ENCODE measurements at regions not wholly inside any gene's neighbourhood (a gene's known extent, or its start where the extent isn't known, plus 50 kb on each side); places are given as distances from the start of the nearest gene placed in this dataset.

DNA sequence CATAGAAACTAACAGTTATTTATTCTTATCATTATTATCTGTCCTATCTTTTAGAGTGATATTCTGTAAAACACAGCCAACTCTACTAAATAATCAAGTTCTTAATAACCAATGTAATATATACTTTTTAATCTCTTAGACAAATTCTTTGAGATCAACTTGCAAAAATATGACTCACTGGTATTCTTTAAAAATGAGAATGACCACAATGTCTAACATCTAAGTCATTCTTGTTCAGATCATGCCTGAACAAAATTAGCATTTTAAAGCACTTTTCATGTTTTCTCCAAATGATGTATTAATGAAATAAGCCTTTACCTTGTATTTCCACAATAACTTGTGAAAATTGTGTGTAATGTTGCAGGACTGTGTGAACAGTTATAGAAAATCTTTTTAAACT, 356.9 kb upstream of the RGMB start:
- Histone ChIP-seq H3K9ac (ENCODE audit: low read depth, low read length) (no peak overlapping the region), H3K4me3 (ENCODE audit: low read length) (no peak overlapping the region), H3K4me1 (ENCODE audit: insufficient read depth, low read length) (peaks cover 3% of the 10 kb centered on the region; the same call in 1 of the 2 replicates), H3K27ac (ENCODE audit: low read length) (no peak overlapping the region), H3K36me3 (ENCODE audit: insufficient read depth, low read depth, low read length) (no peaks in the 10 kb centered on the region), H3K27me3 (ENCODE audit: insufficient read depth, low read length) (no peaks in the 10 kb centered on the region), H3K9me3 (ENCODE audit: insufficient read depth, low read depth, low read length) (no peaks in the 10 kb centered on the region)

DNA sequence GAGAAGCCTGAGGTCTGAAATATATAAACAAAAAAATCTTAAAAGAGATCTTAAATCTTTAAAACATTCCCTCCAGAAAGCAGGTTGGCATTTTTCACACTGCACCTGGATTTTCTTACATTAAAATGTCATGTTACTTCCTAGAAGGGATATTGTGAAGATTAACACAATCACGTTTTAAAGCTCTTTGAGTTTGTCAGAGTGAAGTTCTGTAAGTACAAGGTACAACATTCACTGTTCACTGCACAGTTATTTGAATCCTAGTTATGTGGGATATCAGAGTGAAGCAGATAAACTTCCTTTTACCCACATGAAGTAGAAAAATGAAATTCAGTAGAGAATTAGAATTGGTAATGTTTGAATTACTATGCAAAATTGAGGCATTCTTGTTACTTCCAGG, 353.6 kb upstream of the RGMB start:
- no peak overlapping the region for H3K27ac ChIP-seq (ENCODE audit: low read length)
- no peaks in the 10 kb centered on the region for H3K36me3 ChIP-seq (ENCODE audit: insufficient read depth, low read depth, low read length)
- no peaks in the 10 kb centered on the region for H3K9me3 ChIP-seq (ENCODE audit: insufficient read depth, low read depth, low read length)
- peaks cover 3% of the 10 kb centered on the region; the same call in 1 of the 2 replicates for H3K4me1 ChIP-seq (ENCODE audit: insufficient read depth, low read length)
- no peak overlapping the region for H3K9ac ChIP-seq (ENCODE audit: low read depth, low read length)
- no peaks in the 10 kb centered on the region for H3K27me3 ChIP-seq (ENCODE audit: insufficient read depth, low read length)
- no peak overlapping the region for H3K4me3 ChIP-seq (ENCODE audit: low read length)

DNA sequence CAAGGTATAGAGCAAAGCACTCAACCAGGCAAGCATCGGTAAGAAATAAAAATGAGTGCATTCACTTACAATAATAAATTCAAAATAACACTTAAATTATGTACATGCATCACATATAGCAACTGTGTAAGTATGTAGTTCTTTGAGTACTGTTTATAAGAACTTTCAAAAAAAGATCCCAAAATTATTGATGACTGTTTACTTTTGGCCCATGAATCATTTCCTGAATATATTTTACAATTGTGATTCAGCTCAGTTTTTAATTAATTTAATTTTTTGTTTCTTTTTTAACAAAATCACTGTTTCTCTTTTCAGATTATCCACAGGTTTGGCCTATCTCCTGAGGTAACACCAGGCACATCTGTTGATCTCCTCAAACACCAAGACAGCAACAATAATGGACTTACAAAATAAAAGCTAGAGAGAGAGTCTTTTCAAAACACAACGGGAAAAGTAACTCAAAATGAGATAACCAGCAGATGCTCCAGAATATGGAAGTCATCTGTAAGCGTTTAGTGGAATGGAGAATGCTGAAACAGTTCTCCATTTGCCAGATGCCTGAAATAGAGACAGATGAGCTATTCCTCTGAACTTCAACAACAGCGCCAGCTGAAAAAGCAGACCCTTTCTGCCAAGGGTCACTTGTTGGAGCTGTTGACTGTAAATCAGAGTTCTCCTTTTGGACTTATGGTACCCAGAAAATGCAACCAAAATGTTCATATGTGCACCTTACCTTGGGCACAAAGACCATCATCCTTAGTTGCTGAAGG, 348.6 kb upstream of the RGMB start:
- no peaks in the 10 kb centered on the region for H3K9me3 ChIP-seq (ENCODE audit: insufficient read depth, low read depth, low read length)
- no peak overlapping the region for H3K27ac ChIP-seq (ENCODE audit: low read length)
- no peaks in the 10 kb centered on the region for H3K27me3 ChIP-seq (ENCODE audit: insufficient read depth, low read length)
- H3K9ac ChIP-seq (ENCODE audit: low read depth, low read length), result no peak overlapping the region
- peaks cover 7% of the 10 kb centered on the region; the same call in 1 of the 2 replicates for H3K4me1 ChIP-seq (ENCODE audit: insufficient read depth, low read length)
- no peak overlapping the region for H3K4me3 ChIP-seq (ENCODE audit: low read length)
- no peaks in the 10 kb centered on the region for H3K36me3 ChIP-seq (ENCODE audit: insufficient read depth, low read depth, low read length)

DNA sequence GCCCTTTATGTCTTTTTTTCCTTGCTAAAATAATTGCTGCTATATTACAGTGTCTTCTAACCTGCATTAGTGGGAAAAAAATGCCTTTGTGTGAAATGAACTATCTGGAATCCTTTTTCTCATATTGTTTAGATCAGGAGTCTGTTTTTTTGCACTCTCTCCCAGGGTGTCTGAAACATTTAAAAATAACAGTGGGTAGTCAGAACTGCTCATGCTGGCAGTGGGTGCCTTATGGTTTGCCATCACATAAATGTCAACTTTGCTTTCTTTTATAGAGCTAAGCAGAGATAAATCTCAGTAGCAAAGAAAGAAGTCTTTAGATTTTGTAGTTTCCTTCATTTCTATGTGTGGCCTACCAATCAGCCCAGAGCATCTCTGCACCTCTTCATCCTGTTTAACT, 347.8 kb upstream of the RGMB start:
- no peaks in the 10 kb centered on the region for H3K9me3 ChIP-seq (ENCODE audit: insufficient read depth, low read depth, low read length)
- H3K27me3 ChIP-seq (ENCODE audit: insufficient read depth, low read length), result no peaks in the 10 kb centered on the region
- H3K4me3 ChIP-seq (ENCODE audit: low read length), result no peak overlapping the region
- H3K36me3 ChIP-seq (ENCODE audit: insufficient read depth, low read depth, low read length), result no peaks in the 10 kb centered on the region
- H3K27ac ChIP-seq (ENCODE audit: low read length), result no peak overlapping the region
- peaks cover 5% of the 10 kb centered on the region; the same call in 1 of the 2 replicates for H3K4me1 ChIP-seq (ENCODE audit: insufficient read depth, low read length)
- no peak overlapping the region for H3K9ac ChIP-seq (ENCODE audit: low read depth, low read length)

DNA sequence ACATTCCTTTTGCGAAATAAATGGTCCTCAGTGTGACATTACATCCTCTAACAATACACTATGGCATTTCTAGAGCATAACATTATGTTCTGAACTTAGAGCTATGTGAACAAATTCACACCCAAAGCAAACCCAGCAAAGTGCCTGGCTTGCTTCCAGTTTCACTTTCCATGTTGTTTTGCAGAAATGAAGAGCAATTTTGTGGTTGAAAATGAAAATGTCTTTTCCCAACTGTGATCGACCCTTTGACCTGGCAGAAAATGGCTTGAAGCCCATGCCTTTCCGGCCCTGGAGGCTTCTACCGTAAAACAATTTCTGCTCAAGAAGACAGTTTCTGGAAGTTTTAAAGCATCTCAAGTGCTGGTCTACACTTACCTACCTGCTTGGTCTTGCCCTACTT, 344.7 kb upstream of the RGMB start:
- Histone ChIP-seq H3K36me3 (ENCODE audit: insufficient read depth, low read depth, low read length) (no peaks in the 10 kb centered on the region), H3K27ac (ENCODE audit: low read length) (no peak overlapping the region)

DNA sequence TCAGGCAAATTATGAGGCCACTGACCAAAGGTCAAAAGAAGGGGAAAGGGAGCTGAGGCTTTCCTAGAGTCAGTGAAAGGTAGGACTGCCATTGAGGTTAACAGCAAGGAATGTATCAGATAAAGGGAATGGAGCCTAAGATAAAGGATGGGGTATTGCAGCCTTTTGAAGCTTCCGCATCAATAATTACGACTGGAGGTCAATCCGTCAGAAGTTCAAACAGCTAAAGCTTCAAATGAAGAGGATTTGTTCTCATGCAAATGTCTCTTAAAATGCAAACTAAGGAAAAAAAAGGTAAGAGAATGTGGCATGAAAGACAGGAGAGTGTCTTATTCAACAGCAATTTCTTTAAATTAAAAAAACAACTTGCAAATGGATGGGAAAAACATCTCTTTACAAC, 341.1 kb upstream of the RGMB start:
- Histone ChIP-seq H3K9me3 (ENCODE audit: insufficient read depth, low read depth, low read length) (peaks cover 15% of the 10 kb centered on the region; the same call in 1 of the 2 replicates), H3K36me3 (ENCODE audit: insufficient read depth, low read depth, low read length) (no peaks in the 10 kb centered on the region), H3K4me1 (ENCODE audit: insufficient read depth, low read length) (peaks cover 10% of the 10 kb centered on the region; the same call in 1 of the 2 replicates), H3K27ac (ENCODE audit: low read length) (no peak overlapping the region), H3K4me3 (ENCODE audit: low read length) (peak overlapping the region; percentile 15; the same call in 1 of the 2 replicates), H3K27me3 (ENCODE audit: insufficient read depth, low read length) (no peaks in the 10 kb centered on the region), H3K9ac (ENCODE audit: low read depth, low read length) (no peak overlapping the region)

More for the DNA sequence above, 344.7 kb upstream of the RGMB start:
- no peaks in the 10 kb centered on the region for H3K27me3 ChIP-seq (ENCODE audit: insufficient read depth, low read length)
- peaks cover 15% of the 10 kb centered on the region; the same call in 1 of the 2 replicates for H3K4me1 ChIP-seq (ENCODE audit: insufficient read depth, low read length)
- no peak overlapping the region for H3K9ac ChIP-seq (ENCODE audit: low read depth, low read length)
- H3K4me3 ChIP-seq (ENCODE audit: low read length), result no peak overlapping the region
- no peaks in the 10 kb centered on the region for H3K9me3 ChIP-seq (ENCODE audit: insufficient read depth, low read depth, low read length)

DNA sequence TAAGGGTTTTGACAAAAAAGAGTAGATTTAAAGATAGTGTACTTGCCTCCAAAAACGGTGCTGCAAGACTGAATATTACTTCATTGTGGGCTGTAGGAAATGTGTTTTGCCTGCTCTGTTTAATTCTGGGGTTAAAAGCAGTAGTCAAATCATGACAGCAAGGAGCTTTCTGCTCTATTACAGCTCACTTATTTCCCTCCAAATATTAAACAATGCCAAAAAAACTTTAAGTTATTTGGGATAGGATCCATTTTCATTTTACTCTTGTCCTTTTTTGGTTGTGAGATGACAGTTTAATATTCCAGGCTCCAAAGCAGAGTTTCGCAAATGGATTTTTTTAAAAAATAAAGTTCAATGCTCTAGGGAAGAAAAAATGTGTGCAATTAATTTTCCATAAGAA, 340.4 kb upstream of the RGMB start:
- H3K9ac ChIP-seq (ENCODE audit: low read depth, low read length), result no peak overlapping the region

DNA sequence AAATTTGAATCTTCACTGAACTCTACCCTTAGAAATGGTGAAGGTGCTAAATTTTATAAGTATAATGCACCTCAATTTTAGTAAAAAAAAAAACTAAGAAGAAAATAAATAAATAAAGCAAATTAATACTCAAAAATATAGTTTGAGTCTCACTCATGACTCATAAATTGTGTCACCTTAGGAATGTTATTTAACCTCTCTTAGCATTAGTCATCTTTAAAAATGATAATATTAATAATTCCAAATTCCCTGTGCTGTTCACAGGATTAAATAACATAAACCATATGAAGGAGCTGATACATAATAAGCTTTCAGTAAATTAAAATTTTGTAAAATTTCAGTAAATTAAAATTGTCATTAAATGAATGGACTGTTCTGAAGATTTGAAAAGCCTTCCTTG, 339.8 kb upstream of the RGMB start:
- Histone ChIP-seq H3K9me3 (ENCODE audit: insufficient read depth, low read depth, low read length) (peaks cover 15% of the 10 kb centered on the region; the same call in 1 of the 2 replicates), H3K27ac (ENCODE audit: low read length) (no peak overlapping the region), H3K4me1 (ENCODE audit: insufficient read depth, low read length) (peaks cover 10% of the 10 kb centered on the region; the same call in 1 of the 2 replicates), H3K36me3 (ENCODE audit: insufficient read depth, low read depth, low read length) (no peaks in the 10 kb centered on the region), H3K27me3 (ENCODE audit: insufficient read depth, low read length) (no peaks in the 10 kb centered on the region), H3K4me3 (ENCODE audit: low read length) (no peak overlapping the region), H3K9ac (ENCODE audit: low read depth, low read length) (no peak overlapping the region)

More for the DNA sequence above, 340.4 kb upstream of the RGMB start:
- Histone ChIP-seq H3K36me3 (ENCODE audit: insufficient read depth, low read depth, low read length) (no peaks in the 10 kb centered on the region), H3K4me3 (ENCODE audit: low read length) (0 out of 2 replicates have a peak overlapping the region, but pooled peaks have one; percentile 8), H3K27ac (ENCODE audit: low read length) (no peak overlapping the region), H3K27me3 (ENCODE audit: insufficient read depth, low read length) (no peaks in the 10 kb centered on the region), H3K4me1 (ENCODE audit: insufficient read depth, low read length) (peaks cover 10% of the 10 kb centered on the region; the same call in 1 of the 2 replicates), H3K9me3 (ENCODE audit: insufficient read depth, low read depth, low read length) (peaks cover 15% of the 10 kb centered on the region; the same call in 1 of the 2 replicates)

DNA sequence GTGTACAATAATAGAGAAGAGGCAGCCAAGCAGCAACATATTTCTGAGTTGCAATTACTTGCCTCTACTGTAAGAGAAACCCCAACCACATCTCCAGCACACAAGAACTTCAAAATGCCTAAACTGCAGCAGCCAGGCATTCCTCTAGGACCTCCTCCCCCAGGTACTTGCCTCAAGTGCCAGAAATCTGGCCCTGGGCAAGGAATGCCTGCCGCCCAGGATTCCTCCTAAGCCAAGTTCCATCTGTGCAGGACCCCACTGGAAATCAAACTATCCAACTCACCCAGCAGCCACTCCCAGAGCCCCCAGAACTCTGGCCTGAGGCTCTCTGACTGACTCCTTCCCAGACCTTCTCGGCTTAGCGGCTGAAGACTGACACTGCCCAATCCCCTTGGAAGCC, 336.8 kb upstream of the RGMB start:
- peaks cover 10% of the 10 kb centered on the region; the same call in 1 of the 2 replicates for H3K4me1 ChIP-seq (ENCODE audit: insufficient read depth, low read length)
- no peaks in the 10 kb centered on the region for H3K27me3 ChIP-seq (ENCODE audit: insufficient read depth, low read length)
- H3K4me3 ChIP-seq (ENCODE audit: low read length), result no peak overlapping the region
- peaks cover 23% of the 10 kb centered on the region for H3K9me3 ChIP-seq (ENCODE audit: insufficient read depth, low read depth, low read length)
- H3K9ac ChIP-seq (ENCODE audit: low read depth, low read length), result no peak overlapping the region
- no peaks in the 10 kb centered on the region for H3K36me3 ChIP-seq (ENCODE audit: insufficient read depth, low read depth, low read length)
- no peak overlapping the region for H3K27ac ChIP-seq (ENCODE audit: low read length)

DNA sequence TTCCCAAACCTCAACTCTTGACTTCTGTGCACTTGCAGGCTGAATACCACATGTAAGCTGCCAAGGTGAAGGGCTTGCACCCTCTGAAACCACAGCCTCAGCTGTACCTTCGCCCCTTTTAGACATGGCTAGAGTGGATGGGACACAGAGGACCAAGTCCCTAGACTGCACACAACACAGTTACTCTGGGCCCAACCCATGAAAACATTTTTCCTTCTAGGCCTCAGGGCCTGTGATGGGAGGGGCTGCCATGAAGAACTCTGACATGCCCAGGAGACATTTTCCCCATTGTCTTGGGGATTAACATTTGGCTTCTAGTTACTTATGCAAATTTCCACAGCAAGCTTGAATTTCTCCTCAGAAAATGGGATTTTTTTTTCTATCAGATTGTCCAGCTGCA, 331.0 kb upstream of the RGMB start:
- Histone ChIP-seq H3K9me3 (ENCODE audit: insufficient read depth, low read depth, low read length) (peaks cover 31% of the 10 kb centered on the region), H3K27me3 (ENCODE audit: insufficient read depth, low read length) (no peaks in the 10 kb centered on the region), H3K4me3 (ENCODE audit: low read length) (no peak overlapping the region), H3K27ac (ENCODE audit: low read length) (no peak overlapping the region), H3K4me1 (ENCODE audit: insufficient read depth, low read length) (no peaks in the 10 kb centered on the region), H3K36me3 (ENCODE audit: insufficient read depth, low read depth, low read length) (no peaks in the 10 kb centered on the region), H3K9ac (ENCODE audit: low read depth, low read length) (no peak overlapping the region)

DNA sequence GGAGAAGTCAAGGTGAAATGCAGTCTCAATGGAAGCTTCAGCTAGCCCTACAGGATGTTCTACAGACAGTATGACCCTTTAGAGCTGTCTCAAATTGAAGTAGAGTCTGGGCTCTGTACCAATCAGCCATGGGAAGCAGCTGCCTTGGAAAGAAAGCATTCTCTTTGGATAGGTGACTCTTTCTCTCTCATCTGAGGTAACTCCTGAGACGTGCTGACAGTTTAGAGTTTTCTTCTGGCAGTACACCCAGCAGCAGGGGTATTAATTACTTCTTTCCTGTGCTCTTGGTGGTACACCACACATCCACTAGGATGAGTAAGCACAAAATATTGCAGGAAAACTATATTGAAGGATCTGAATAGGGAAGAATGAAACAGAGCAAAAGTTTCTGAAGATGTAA, 329.6 kb upstream of the RGMB start:
- Histone ChIP-seq H3K4me1 (ENCODE audit: insufficient read depth, low read length) (no peaks in the 10 kb centered on the region), H3K27ac (ENCODE audit: low read length) (no peak overlapping the region)

DNA sequence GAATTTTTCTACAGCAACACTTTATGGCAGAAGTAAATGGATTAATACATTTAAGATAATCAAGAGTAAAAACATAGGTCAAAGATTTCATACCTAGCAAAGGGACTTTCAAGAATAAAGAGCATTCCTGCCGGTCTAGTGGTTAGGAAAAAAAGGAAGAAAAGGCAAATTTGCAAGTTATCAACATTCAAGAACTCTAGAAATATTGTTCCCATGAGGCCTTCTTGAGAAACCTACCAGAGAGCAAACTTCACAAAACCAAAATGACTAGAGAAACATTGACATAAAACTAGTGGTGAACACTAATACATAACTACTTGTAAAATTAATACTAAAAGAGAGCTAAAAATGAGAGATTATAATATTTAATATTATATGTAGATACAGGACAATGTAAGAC, 320.2 kb upstream of the RGMB start:
- H3K9ac ChIP-seq (ENCODE audit: low read depth, low read length), result no peak overlapping the region
- no peaks in the 10 kb centered on the region for H3K36me3 ChIP-seq (ENCODE audit: insufficient read depth, low read depth, low read length)
- H3K27me3 ChIP-seq (ENCODE audit: insufficient read depth, low read length), result no peaks in the 10 kb centered on the region
- H3K27ac ChIP-seq (ENCODE audit: low read length), result no peak overlapping the region
- no peak overlapping the region for H3K4me3 ChIP-seq (ENCODE audit: low read length)
- no peaks in the 10 kb centered on the region for H3K4me1 ChIP-seq (ENCODE audit: insufficient read depth, low read length)
- H3K9me3 ChIP-seq (ENCODE audit: insufficient read depth, low read depth, low read length), result no peaks in the 10 kb centered on the region

More for the DNA sequence above, 329.6 kb upstream of the RGMB start:
- Histone ChIP-seq H3K9me3 (ENCODE audit: insufficient read depth, low read depth, low read length) (peaks cover 31% of the 10 kb centered on the region), H3K27me3 (ENCODE audit: insufficient read depth, low read length) (no peaks in the 10 kb centered on the region), H3K9ac (ENCODE audit: low read depth, low read length) (no peak overlapping the region), H3K36me3 (ENCODE audit: insufficient read depth, low read depth, low read length) (no peaks in the 10 kb centered on the region), H3K4me3 (ENCODE audit: low read length) (no peak overlapping the region)
